ENCODE measurements at regions not wholly inside any gene's neighbourhood (a gene's known extent, or its start where the extent isn't known, plus 50 kb on each side); places are given as distances from the start of the nearest gene placed in this dataset.
A peak's percentile ranks its signal among the peaks of the same experiment; 100 is the strongest.

- Mint-ChIP-seq H3K36me3 (ENCODE audit: insufficient read depth in 2 of 2) (no peaks in the 10 kb centered on the region), H3K9me3 (peaks cover 0 to 7% of the 10 kb centered on the region in 2 donors), H3K4me3 (no peak overlapping the region), H3K4me1 (ENCODE audit: low read depth) (no peaks in the 10 kb centered on the region), H3K27me3 (ENCODE audit: low read depth) (no peaks in the 10 kb centered on the region), H3K27ac (no peak overlapping the region)
- ATAC-seq (replicated peaks in 1 of 2) (no peak), DNase-seq (no peak)
These were observed 683.4 kb downstream of the PTPRC start for GRCh38 chr1:199322278-199322677.

GRCh38 chr1:199333180-199333579 is 694.3 kb upstream of the NR5A2 start:
- Mint-ChIP-seq H3K27me3 (ENCODE audit: low read depth) (no peaks in the 10 kb centered on the region), H3K4me3 (no peak overlapping the region), H3K27ac (no peak overlapping the region), H3K4me1 (ENCODE audit: low read depth) (no peaks in the 10 kb centered on the region), H3K36me3 (ENCODE audit: insufficient read depth in 2 of 2) (no peaks in the 10 kb centered on the region), H3K9me3 (peaks cover 0 to 3% of the 10 kb centered on the region in 2 donors)
- DNase-seq (no peak), ATAC-seq (replicated peaks in 1 of 2) (no peak)

GRCh38 chr1:199335496-199335895 is 692.0 kb upstream of the NR5A2 start:
- H3K9me3 Mint-ChIP-seq, result peaks cover 2 to 3% of the 10 kb centered on the region in 2 donors
- no peak for ATAC-seq (replicated peaks in 1 of 2)
- H3K27me3 Mint-ChIP-seq (ENCODE audit: low read depth), result peaks cover 10% of the 10 kb centered on the region
- H3K4me3 Mint-ChIP-seq, result no peak overlapping the region
- no peak overlapping the region for H3K27ac Mint-ChIP-seq
- no peak for DNase-seq
- no peaks in the 10 kb centered on the region for H3K36me3 Mint-ChIP-seq (ENCODE audit: insufficient read depth in 2 of 2)
- no peaks in the 10 kb centered on the region for H3K4me1 Mint-ChIP-seq (ENCODE audit: low read depth)

GRCh38 chr1:199336745-199337640 is 690.5 kb upstream of the NR5A2 start:
- Mint-ChIP-seq H3K4me1 (ENCODE audit: low read depth) (no peaks in the 10 kb centered on the region), H3K4me3 (no peak overlapping the region), H3K27me3 (ENCODE audit: low read depth) (peaks cover 10% of the 10 kb centered on the region), H3K9me3 (peaks cover under 1 to 2% of the 10 kb centered on the region in 2 donors), H3K27ac (no peak overlapping the region), H3K36me3 (ENCODE audit: insufficient read depth in 2 of 2) (no peaks in the 10 kb centered on the region)
- DNase-seq, result no peak
- peak in 1 of 2 donors; percentile 15 for ATAC-seq (replicated peaks in 1 of 2)

GRCh38 chr1:199338760-199339159 is 688.8 kb upstream of the NR5A2 start:
- DNase-seq (no peak), ATAC-seq (replicated peaks in 1 of 2) (no peak)
- Mint-ChIP-seq H3K4me3 (no peak overlapping the region), H3K9me3 (peaks cover 3 to 5% of the 10 kb centered on the region in 2 donors), H3K36me3 (ENCODE audit: insufficient read depth in 2 of 2) (no peaks in the 10 kb centered on the region), H3K4me1 (ENCODE audit: low read depth) (no peaks in the 10 kb centered on the region), H3K27ac (no peak overlapping the region), H3K27me3 (ENCODE audit: low read depth) (peaks cover 10% of the 10 kb centered on the region)

- Mint-ChIP-seq H3K4me1 (ENCODE audit: low read depth) (no peaks in the 10 kb centered on the region), H3K27ac (no peak overlapping the region), H3K36me3 (ENCODE audit: insufficient read depth in 2 of 2) (peaks cover 0 to 6% of the 10 kb centered on the region in 2 donors), H3K9me3 (peaks cover 7 to 9% of the 10 kb centered on the region in 2 donors), H3K27me3 (ENCODE audit: low read depth) (peaks cover 9% of the 10 kb centered on the region), H3K4me3 (no peak overlapping the region)
- no peak for ATAC-seq (replicated peaks in 1 of 2)
- no peak for DNase-seq
These were observed 675.2 kb upstream of the NR5A2 start for GRCh38 chr1:199352351-199352750.

- ATAC-seq (replicated peaks in 1 of 2), result no peak
- Mint-ChIP-seq H3K9me3 (peaks cover 7 to 9% of the 10 kb centered on the region in 2 donors), H3K4me1 (ENCODE audit: low read depth) (no peaks in the 10 kb centered on the region), H3K36me3 (ENCODE audit: insufficient read depth in 2 of 2) (peaks cover 0 to 4% of the 10 kb centered on the region in 2 donors), H3K27me3 (ENCODE audit: low read depth) (peaks cover 9% of the 10 kb centered on the region), H3K4me3 (no peak overlapping the region), H3K27ac (no peak overlapping the region)
- no peak for DNase-seq
These were observed 673.6 kb upstream of the NR5A2 start for GRCh38 chr1:199353906-199354305.

GRCh38 chr1:199356561-199356960 is 670.9 kb upstream of the NR5A2 start:
- Mint-ChIP-seq H3K27ac (no peak overlapping the region), H3K9me3 (peaks cover 5 to 6% of the 10 kb centered on the region in 2 donors), H3K4me1 (ENCODE audit: low read depth) (no peaks in the 10 kb centered on the region), H3K4me3 (no peak overlapping the region), H3K36me3 (ENCODE audit: insufficient read depth in 2 of 2) (peaks cover 0 to 3% of the 10 kb centered on the region in 2 donors), H3K27me3 (ENCODE audit: low read depth) (peaks cover 9% of the 10 kb centered on the region)
- DNase-seq (no peak), ATAC-seq (replicated peaks in 1 of 2) (no peak)

GRCh38 chr1:199357599-199357998 is 669.9 kb upstream of the NR5A2 start:
- Mint-ChIP-seq H3K9me3 (peaks cover 5 to 6% of the 10 kb centered on the region in 2 donors), H3K27ac (no peak overlapping the region), H3K27me3 (ENCODE audit: low read depth) (peaks cover 9% of the 10 kb centered on the region), H3K4me3 (no peak overlapping the region), H3K4me1 (ENCODE audit: low read depth) (no peaks in the 10 kb centered on the region), H3K36me3 (ENCODE audit: insufficient read depth in 2 of 2) (peaks cover 0 to 3% of the 10 kb centered on the region in 2 donors)
- no peak for DNase-seq
- no peak for ATAC-seq (replicated peaks in 1 of 2)

GRCh38 chr1:199362996-199363395 is 664.5 kb upstream of the NR5A2 start:
- DNase-seq, result no peak
- H3K27me3 Mint-ChIP-seq (ENCODE audit: low read depth), result no peaks in the 10 kb centered on the region

GRCh38 chr1:199373139-199373538 is 654.4 kb upstream of the NR5A2 start:
- Mint-ChIP-seq H3K36me3 (ENCODE audit: insufficient read depth in 2 of 2) (no peaks in the 10 kb centered on the region), H3K27me3 (ENCODE audit: low read depth) (peaks cover 7% of the 10 kb centered on the region), H3K4me3 (no peak overlapping the region), H3K27ac (no peak overlapping the region), H3K4me1 (ENCODE audit: low read depth) (no peaks in the 10 kb centered on the region), H3K9me3 (peaks cover 1 to 3% of the 10 kb centered on the region in 2 donors)
- ATAC-seq (replicated peaks in 1 of 2), result no peak
- DNase-seq, result no peak

More at GRCh38 chr1:199362996-199363395, 664.5 kb upstream of the NR5A2 start:
- no peak overlapping the region for H3K27ac Mint-ChIP-seq
- no peaks in the 10 kb centered on the region for H3K36me3 Mint-ChIP-seq (ENCODE audit: insufficient read depth in 2 of 2)
- H3K9me3 Mint-ChIP-seq, result no peaks in the 10 kb centered on the region
- no peak overlapping the region for H3K4me3 Mint-ChIP-seq
- peak; percentile 55 to 59 for ATAC-seq (replicated peaks in 1 of 2)
- H3K4me1 Mint-ChIP-seq (ENCODE audit: low read depth), result no peaks in the 10 kb centered on the region

- no peaks in the 10 kb centered on the region for H3K36me3 Mint-ChIP-seq (ENCODE audit: insufficient read depth in 2 of 2)
- no peak overlapping the region for H3K27ac Mint-ChIP-seq
- H3K4me3 Mint-ChIP-seq, result no peak overlapping the region
- no peaks in the 10 kb centered on the region for H3K9me3 Mint-ChIP-seq
- peaks cover 7% of the 10 kb centered on the region for H3K27me3 Mint-ChIP-seq (ENCODE audit: low read depth)
- no peaks in the 10 kb centered on the region for H3K4me1 Mint-ChIP-seq (ENCODE audit: low read depth)
- DNase-seq (no peak), ATAC-seq (replicated peaks in 1 of 2) (no peak)
These were observed 650.3 kb upstream of the NR5A2 start for GRCh38 chr1:199377211-199377610.

GRCh38 chr1:199383793-199384192 is 643.7 kb upstream of the NR5A2 start:
- Mint-ChIP-seq H3K4me3 (no peak overlapping the region), H3K36me3 (ENCODE audit: insufficient read depth in 2 of 2) (no peaks in the 10 kb centered on the region), H3K9me3 (no peaks in the 10 kb centered on the region), H3K27ac (no peak overlapping the region), H3K4me1 (ENCODE audit: low read depth) (no peaks in the 10 kb centered on the region), H3K27me3 (ENCODE audit: low read depth) (no peaks in the 10 kb centered on the region)
- ATAC-seq (replicated peaks in 1 of 2) (no peak), DNase-seq (no peak)

- ATAC-seq (replicated peaks in 1 of 2) (no peak), DNase-seq (no peak)
- no peak overlapping the region for H3K27ac Mint-ChIP-seq
- peaks cover 0 to 2% of the 10 kb centered on the region in 2 donors for H3K9me3 Mint-ChIP-seq
- H3K27me3 Mint-ChIP-seq (ENCODE audit: low read depth), result no peaks in the 10 kb centered on the region
- H3K4me3 Mint-ChIP-seq, result no peak overlapping the region
- H3K36me3 Mint-ChIP-seq (ENCODE audit: insufficient read depth in 2 of 2), result peaks cover 0 to 3% of the 10 kb centered on the region in 2 donors
- no peaks in the 10 kb centered on the region for H3K4me1 Mint-ChIP-seq (ENCODE audit: low read depth)
These were observed 632.7 kb upstream of the NR5A2 start for GRCh38 chr1:199394856-199395255.
